ENCODE measurements at regions not wholly inside any gene's neighbourhood (a gene's known extent, or its start where the extent isn't known, plus 50 kb on each side); places are given as distances from the start of the nearest gene placed in this dataset.
"Not testable (repeated sequence)": the region's sequence is repeated elsewhere in the genome, so short reads cannot be mapped to it uniquely, and the experiment has no call there.

DNA sequence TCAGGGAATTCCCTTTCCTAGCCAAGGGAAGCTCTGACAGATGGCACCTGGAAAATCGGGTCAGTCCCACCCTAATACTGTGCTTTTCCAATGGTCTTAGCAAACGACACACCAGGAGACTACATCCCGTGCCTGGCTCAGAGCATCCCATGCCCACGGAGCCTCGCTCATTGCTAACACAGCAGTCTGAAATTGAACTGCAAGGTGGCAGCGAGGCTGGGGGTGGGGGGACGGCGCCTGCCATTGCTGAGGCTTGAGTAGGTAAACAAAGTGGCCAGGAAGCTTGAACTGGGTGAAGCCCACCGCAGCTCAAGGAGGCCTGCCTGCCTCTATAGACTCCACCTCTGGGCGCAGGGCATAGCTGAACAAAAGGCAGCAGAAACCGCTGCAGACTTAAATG lies 279.5 kb upstream of the LUZP2 start:
- DNase-seq; intact Hi-C loops (cut with DNase I): not testable (repeated sequence)

DNA sequence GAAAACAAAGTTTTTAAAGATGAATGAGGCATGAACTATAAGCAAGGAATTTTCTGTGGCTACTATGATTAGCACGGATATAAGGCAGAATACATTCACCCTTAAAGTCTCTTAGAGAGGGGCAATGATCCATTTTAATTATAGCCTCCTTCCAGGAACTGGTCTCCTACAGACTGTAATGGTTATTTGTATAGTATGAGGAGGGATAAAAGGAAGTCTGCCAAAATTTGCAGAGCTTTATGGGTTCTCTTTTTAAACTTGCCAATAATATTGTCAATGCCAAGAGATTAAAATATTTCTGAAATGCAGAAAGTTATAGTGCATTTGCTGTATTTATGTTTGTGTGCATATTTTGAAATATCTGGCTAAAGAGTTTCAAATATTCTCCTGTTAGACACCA lies 271.4 kb upstream of the LUZP2 start:
- intact Hi-C loops (cut with DNase I): no loop called here
- DNase-seq: no peak

DNA sequence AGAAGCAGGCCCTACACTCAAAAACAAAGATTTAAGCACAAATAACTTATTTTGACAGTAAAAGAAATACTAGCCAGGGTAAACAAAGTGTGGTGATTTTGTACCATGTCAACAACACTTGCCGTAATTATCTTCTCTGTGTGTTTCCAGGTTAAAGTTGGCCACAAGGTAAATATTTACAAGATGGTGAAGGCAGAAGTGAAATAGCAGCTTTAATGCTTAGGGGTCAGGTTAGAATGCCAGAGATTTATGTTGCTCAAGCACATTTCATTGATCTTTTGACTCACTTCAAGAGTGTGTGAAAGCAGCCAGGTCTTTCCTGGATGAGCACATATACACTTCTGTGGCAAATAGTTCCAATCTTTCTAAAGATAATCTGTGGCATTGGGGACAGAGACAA lies 270.2 kb upstream of the LUZP2 start:
- no peak for DNase-seq
- intact Hi-C loops (cut with DNase I): no loop called here

DNA sequence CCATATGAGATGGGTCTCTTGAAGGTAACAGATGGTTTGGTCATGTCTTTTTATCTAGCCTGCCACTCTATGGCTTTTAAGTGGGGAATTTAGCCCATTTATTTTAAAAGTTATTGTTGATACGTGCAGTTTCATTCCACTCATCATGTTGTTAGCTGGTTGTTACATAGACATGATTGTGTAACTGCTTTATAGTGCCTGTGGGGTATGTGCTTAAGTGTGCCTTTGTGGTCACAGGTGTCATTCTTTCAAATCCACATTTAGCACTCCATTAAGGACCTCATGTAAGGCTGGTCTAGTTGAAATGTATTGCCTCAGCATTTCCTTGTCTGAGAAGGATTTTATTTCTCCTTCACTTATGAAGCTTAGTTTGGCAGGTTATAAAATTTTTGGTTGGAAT lies 263.8 kb upstream of the LUZP2 start:
- DNase-seq: no peak
- intact Hi-C loops (cut with DNase I): no loop called here

DNA sequence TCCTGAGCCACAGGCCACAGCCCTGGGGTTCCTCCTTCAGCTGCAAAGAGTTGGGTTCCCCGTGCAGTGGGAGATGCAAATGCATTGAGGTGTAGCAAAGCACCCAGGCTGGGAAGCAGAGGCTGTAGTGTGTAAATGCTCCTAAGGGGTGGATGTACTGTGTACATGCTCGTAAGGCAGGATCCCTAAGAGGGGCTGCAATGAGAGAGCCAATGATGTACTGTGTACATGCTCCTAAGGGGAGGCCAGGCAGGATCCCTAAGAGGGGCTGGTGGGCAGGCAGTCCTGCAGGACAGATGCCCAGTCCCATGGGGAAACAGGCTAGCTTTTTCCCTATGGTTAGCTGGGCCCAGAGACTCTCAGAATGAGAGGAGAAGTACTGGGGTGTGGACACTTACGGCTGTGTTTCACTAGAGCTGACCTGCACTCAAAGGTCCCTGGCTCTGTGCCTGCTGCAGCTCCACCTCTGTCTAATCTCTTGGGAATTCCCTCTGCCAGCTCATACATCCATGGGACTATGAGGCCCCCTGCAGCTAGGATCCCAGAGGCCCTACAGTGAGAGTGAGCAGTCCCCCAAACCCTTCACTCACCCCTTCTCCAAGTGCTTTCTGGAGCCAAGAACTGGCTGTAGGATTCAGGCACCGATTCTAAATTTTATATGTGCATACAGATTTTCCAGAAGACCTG lies 261.9 kb upstream of the LUZP2 start:
- intact Hi-C loops (cut with DNase I): no loop called here
- no peak for DNase-seq

DNA sequence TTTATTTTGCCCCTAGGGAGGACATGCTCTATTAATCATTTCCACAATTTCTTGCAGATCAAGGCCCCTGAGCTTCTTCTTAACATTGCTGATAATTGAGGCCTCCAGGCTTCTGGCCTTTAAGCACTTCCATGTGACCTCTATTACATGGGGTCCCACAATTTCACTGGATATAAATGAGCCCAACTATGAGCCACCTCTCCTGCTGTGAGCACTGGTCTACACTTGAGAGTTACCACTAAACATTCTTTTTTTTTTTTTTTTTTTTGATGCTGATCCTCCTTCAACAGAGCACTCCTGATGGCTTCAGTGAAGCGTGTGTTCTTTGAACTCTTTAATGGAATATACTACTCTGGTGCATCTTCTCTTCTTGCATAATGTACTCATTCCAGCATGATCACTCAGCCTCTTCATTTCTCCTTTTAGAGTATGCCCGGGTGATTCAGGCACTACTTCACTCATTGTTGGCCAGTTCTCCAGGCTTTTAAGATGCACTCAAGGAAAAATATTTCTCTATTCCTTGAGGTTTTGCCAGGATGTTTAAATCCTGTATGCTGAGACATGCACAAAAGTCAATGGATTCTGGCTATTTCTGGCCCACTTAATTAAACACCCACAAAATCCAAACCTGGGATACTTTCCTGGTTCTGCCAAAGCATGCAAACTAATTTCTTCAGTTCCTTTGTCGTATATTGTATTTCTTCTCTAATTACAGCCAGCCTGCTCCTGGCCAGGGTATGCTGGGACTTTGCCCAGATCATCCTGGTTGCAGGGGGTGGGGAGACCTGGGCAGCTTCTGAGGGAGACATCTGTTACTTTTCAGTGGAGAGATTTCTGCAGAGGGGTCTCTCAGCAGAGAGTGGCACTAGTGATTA lies 257.8 kb upstream of the LUZP2 start:
- DNase-seq: peak in 3 of 42 donors; percentile 2 to 7 (median 7)
- intact Hi-C loops (cut with DNase I): no loop called here

DNA sequence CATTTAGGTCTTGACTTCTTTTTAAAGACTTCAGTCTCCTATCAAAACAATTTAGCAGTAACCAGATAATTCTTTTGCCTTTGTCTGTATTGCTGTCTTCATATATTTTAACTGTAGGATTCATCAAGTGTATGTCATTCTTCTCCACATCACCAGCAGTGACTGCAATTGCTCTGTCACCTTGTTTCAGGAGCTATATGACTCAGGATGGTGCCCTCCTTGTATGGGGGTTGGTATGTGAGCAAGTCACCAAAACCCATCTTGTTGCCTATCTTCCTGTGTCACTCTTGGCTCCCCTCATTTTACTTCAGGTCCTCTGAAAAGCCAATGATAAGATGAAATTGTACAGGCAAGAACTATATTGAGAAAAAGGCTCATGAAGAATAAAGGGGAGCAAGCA lies 256.9 kb upstream of the LUZP2 start:
- intact Hi-C loops (cut with DNase I): no loop called here
- DNase-seq: no peak

DNA sequence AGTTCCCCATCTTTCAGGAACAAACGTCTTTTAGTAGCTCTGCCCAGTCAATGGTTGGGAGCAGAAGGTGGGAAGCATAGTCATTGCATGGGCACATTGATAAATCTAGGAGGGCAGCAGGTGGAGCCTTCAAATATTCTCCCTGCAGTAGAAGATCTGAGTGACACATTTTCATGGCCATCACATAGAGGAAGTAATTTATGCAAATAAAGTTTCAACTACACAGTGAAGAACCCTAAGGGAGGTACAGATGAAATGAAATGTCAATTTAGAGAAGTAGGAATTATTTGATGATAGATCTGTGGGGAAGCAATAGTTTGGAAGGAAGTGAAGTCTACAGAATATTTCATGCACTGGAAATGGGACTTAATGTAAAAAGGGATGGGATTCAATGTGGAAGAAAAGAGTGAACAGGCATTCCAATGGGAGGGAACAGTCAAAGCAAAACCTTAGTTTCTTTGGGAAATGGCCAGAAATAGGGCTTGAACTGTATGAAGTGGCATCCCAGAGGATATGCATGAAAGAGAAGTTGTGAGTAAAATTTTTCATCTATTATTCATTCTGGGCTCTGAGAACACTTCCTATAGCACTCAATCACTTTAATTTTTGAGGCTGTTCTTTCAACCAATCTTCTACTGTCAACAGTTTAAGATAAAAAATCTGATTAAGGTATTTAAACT lies 256.2 kb upstream of the LUZP2 start:
- intact Hi-C loops (cut with DNase I): no loop called here

DNA sequence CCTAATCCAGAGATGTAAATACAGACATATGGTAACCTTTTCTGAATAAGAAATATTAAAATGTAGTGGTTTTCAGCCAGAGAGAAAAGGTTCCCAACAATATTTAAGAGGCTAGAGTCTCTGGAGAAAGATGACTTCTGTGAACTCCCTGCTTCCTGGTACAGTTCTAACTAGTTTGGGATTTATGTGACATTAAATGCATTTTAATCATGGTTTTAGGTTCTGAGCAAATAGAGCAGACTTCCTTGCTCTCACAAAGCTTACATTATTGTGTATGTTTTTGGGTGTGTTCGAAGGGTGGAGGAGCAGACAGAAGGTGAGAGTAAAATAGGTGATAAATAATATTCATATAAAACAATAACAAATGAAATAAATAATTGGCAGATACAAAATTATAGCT lies 250.1 kb upstream of the LUZP2 start:
- no peak for DNase-seq

More for the DNA sequence above, 256.2 kb upstream of the LUZP2 start:
- no peak for DNase-seq

DNA sequence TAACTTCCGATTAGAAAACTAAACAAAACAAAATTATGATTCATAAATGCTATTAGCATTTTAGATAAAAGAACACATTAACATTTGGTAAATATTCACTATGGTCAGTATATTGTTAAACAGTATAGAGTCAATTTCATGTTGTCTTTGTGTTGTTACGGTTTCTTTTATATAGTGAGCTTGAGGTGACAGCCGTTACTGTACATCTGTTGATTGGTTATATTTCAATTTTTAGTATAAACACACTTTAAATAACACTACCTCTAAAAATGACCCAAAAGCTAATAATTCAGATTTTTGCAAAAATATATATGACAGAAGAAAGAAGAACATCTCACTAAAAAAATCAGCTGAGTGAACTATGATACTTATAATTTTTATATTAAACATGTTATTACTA lies 249.0 kb upstream of the LUZP2 start:
- intact Hi-C loops (cut with DNase I): no loop called here
- no peak for DNase-seq

More for the DNA sequence above, 250.1 kb upstream of the LUZP2 start:
- intact Hi-C loops (cut with DNase I): no loop called here

DNA sequence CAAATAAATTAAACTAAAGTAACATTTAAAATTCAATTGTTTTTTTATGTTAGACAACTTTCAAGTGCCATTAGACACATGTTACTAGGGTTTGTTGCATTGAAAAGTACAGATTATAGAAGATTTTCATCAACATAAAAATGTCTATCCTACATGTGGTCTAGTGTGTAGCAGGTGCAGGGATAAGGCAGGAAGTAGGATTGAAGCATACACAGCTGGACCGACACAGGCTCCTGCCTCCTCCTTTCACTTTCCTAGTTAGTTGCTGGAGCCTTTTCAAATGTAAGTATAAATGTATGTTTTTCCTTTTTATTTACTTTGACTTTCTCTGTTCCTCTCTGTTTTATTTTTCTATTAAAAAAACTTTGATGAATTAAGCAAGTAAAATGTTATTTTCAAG lies 246.9 kb upstream of the LUZP2 start:
- DNase-seq: no peak
- intact Hi-C loops (cut with DNase I): no loop called here

DNA sequence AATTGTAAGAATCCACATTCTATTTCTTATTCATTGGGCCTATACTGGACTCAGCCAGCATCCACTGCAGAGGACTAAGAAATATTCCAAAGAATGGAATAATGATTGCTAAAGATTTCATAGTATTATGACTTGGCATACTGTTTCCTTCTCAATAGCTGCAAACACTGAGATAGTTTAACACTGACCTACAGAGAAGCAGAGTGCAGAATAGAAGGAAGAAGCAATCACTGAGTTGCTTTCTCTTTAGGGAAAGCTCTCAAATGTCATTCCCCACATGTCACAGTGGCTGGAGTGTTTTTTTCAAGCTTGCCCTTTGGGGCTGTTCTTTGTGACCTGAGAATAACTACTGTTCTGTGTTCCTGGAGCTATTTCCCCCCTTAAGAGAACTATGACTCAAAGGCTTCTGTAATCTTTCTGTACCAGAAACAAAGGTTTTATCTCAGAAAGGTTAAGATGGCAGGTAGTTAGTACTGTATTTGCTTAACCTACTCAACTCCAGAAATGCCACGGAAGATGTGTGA lies 243.6 kb upstream of the LUZP2 start:
- intact Hi-C loops (cut with DNase I): no loop called here
- no peak for DNase-seq

DNA sequence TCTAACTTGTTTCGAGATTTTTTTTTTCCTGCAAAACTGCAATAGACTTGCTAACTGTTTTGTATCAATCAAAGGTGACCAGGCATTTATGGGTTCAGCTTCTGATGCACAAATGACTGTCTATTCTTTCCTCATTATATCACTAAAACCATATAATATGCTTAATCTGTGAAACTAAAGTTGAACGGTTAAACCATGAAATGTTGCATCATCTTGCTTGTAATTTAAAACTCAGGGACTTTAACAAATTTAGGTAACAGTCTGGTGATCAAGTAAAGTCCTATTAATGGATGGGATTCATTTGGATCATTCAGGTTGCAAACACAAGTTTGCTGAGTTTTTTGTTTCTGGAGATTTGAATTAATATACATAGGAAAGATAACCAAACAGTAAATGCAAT lies 232.0 kb upstream of the LUZP2 start:
- DNase-seq: no peak
- intact Hi-C loops (cut with DNase I): no loop called here

DNA sequence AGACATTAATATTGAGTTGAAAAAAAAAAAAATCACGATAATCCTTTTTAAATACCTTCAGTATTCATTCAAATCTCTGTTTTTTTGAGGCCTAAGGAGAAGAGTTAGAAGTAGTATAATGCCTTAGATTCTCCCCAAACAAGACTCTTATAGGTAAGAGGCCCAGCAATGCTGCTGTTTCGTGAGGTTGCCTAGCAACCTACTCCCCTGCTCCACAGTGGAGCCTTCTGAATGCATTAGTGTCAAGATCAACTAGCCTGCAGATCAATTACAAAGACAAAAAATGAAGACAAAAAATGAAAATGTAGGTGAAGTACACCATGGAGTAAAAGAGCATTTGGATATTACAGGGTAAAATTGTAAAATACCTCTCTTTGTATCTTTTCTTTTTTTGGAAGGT lies 229.8 kb upstream of the LUZP2 start:
- no peak for DNase-seq
- intact Hi-C loops (cut with DNase I): no loop called here

DNA sequence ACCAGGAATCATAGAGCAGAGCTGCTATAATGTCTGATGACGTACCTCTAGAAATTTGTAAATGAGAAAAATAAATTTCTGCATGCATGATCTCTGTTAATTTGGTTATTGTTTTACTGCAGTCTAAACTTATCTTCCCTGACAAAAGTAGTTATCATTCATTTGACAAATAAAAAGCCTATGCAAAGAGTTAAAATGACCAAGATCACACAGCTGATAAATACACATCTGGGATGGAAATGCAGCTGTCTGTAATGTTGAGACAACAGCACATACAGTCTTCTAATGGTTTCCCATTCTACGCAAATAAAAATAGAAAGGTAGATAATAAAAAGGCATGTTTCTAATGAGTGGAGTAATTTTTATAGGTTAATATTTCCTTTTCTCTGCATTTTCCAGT lies 225.1 kb upstream of the LUZP2 start:
- intact Hi-C loops (cut with DNase I): no loop called here
- no peak for DNase-seq

DNA sequence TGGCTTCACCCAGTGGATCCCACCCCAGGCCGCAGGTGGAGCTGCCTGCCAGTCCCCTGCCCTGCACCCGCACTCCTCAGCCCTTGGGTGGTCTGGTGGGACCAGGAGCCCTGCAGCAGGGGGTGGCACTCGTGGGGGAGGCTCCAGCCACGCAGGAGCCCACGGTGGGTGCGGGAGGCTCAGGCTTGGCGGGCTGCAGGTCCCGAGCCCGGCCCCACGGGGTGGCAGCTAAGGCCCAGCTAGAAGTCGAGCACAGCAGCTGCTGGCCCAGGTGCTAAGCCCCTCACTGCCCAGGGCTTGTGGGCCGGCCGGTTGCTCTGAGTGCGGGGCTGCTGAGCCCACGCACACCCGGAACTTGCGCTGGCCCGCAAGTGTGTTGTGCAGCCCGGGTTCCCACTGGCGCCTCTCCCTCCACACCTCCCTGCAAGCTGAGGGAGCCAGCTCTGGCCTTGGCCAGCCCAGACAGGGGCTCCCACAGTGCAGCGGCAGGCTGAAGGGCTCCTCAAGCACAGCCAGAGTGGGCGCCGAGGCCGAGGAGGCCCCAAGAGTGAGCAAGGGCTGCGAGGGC lies 222.6 kb upstream of the LUZP2 start:
- intact Hi-C loops (cut with DNase I): not testable (repeated sequence)
- peak in 1 of 42 donors; percentile 2 for DNase-seq

DNA sequence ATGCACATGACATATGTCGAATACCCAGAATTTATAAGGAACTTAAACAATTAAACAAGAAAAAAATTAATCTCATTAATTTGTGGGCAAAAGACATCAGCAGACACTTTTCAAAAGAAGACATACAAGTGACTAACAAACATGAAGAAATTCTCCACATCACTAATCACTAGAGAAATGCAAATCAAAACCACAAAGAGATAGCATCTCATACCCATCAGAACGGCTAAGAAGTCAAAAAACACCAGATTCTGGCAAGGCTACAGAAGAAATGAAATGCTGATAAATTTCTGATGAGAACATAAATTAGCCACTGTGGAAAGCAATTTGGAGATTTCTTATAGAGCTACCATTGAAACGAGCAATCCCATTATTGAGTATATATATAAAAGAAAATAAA lies 210.6 kb upstream of the LUZP2 start:
- DNase-seq: no peak

DNA sequence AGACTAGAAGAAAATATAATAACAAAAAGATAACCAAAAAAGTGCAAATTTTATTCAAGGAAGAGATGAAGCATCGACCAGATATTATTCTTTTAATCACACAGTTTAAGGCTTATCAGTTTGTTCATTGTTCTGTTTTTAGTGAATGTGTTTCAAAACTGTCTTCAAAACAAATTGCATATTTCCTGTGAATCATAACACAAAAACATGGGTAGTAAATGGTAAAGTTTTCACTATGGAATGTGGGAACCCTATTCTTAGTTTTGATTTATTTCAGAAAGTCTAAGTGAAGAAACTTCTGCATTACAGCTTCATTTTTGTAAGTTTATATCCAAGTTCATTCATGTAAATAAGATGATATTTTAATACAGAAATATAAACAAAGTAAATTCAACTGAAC lies 207.6 kb upstream of the LUZP2 start:
- DNase-seq: no peak
- intact Hi-C loops (cut with DNase I): no loop called here

More for the DNA sequence above, 210.6 kb upstream of the LUZP2 start:
- intact Hi-C loops (cut with DNase I): no loop called here

DNA sequence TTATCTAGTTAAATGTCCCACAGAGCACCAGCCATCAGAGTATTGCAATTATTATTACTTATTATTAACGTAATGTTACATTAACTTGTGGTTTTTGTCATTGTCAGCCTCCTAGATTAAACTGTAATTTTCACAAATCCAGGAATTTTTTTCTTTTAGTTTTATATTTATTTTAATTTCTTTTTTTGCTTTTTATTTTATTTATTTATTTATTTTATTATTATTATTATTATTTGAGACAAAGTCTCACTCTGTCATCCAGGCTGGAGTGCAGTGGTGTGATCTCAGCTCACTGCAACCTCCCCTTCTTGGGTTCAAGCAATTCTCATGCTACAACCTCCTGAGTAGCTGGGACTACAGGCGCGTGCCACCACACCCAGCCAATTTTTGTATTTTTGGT lies 202.9 kb upstream of the LUZP2 start:
- DNase-seq: no peak
- intact Hi-C loops (cut with DNase I): no loop called here

DNA sequence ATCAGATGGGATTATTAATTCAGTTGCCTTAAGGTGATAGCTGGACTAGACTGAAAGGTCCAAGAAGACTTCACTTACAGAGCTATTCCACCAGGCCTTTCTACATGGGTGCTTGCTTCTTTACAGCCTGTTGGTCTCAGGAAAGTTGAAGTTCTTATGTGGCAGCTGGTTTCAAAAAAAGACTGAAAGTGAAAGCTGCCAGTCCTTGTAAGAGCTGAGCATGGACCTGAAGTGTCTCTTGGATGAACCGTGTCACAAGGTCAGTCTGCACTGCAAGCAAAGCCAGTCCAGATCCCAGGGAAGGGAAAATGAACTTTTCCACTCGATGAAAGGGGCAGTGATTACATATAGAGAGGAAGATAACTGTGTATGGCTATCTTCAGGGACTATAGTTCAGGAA lies 201.5 kb upstream of the LUZP2 start:
- DNase-seq: no peak
- intact Hi-C loops (cut with DNase I): no loop called here
